GM18519 (cell line): ENCODE measurements at regions not wholly inside any gene's neighbourhood (a gene's known extent, or its start where the extent isn't known, plus 50 kb on each side); places are given as distances from the start of the nearest gene placed in this dataset.
"Not testable (repeated sequence)": the region's sequence is repeated elsewhere in the genome, so short reads cannot be mapped to it uniquely, and the experiment has no call there.

Experiments used
- ATAC-seq: cut with Tn5 transposase; IDR thresholded peaks from one replicate; pipeline ENCODE4 v1.9.1; 2021; ENCODE audit warnings: mild to moderate bottlenecking, moderate library complexity; ENCODE audit not compliant: unreplicated experiment, low FRiP score

DNA sequence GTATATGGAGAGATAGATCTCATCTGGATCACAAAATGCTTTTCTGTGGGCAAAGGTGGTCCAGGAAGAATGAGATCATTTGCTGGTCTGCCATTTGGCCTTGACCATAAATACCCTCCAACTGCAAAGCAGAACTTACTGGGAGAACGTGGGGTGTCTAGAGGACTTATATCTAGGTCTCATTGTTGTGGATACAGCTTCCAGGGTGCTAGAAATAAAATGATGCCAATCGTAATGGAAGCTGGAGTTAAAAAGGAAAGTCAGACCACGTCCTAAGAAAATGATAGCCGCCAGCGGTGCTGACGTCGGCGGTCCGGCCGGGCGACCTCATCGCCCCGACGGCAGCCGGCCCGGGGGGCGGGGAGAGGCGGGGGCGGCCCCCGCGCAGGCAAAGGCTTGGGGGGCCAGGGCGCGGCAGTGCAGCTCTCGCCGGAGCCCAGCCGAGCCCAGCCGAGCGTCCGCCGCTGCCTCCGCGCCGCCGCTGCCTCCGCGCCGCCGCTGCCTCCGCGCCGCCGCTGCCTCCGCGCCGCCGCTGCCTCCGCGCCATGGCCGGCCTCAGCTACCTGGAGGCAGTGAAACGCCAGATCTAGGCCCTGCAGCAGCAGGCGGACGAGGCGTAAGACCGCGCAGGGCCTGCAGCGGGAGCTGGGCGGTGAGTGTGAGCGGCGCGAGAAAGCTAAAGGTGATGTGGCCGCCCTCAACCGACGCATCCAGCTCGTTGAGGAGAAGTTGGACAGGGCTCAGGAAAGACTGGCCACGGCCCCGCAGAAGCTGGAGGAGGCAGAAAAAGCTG is 89.5 kb downstream of the EOMES start:
- ATAC-seq = peak; percentile 72

- ATAC-seq = peak; percentile 36
These were observed 91.2 kb downstream of the EOMES start for GRCh38 chr3:27630885-27631284.

- no peak for ATAC-seq
These were observed 92.8 kb downstream of the EOMES start for GRCh38 chr3:27629366-27629765.

DNA sequence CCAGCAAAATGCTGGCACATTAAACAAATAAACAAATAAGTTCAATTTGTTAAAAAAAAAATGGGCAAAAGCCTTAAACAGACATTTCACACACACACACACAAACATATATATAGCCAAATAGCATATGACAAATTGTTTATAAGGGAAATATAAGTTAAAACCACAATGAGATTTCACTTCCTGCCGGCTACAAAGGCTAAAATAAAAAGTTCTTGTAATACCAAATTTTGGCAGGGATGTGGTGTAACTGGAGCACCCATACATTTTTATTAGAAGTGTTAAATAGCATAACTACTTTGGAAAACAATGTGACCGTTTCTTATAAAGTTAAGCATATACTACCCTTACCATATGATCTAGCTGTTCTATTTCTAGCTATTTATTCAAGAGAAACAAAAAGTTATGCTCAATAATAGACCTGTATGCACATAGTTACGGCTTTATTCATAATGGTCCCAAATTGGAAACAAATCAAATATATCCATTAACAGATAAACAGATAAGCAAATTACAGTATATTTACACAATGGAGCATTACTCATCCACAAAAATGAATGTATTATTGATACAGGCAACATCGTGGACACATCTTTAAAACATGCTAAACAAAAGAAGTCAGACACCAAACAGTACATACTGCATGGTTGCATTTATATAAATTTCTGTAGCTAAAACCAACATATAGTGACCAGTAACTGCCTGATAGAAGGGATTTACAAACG is 93.9 kb downstream of the EOMES start:
- ATAC-seq = no peak

- no peak for ATAC-seq
These were observed 95.5 kb downstream of the EOMES start for GRCh38 chr3:27626596-27627118.

DNA sequence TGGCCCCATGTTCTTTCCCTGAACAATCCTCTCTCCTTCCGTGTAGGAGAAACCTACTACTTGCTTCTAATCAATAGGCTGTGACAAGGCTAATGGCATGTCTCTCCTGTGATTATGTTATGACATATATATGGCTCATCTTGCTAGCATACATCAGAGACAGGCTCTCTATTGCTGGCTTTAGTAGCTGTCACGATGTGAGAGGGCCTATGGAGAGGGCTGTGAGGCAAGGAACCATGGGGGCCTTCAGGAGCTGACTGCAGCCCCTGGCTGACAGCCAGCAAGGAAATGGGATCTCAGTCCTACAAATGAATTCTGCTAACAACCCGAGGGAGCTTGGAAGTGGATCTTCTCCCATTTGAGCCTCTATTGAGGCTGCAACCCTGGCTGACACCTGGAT is 96.3 kb downstream of the EOMES start:
- no peak for ATAC-seq

DNA sequence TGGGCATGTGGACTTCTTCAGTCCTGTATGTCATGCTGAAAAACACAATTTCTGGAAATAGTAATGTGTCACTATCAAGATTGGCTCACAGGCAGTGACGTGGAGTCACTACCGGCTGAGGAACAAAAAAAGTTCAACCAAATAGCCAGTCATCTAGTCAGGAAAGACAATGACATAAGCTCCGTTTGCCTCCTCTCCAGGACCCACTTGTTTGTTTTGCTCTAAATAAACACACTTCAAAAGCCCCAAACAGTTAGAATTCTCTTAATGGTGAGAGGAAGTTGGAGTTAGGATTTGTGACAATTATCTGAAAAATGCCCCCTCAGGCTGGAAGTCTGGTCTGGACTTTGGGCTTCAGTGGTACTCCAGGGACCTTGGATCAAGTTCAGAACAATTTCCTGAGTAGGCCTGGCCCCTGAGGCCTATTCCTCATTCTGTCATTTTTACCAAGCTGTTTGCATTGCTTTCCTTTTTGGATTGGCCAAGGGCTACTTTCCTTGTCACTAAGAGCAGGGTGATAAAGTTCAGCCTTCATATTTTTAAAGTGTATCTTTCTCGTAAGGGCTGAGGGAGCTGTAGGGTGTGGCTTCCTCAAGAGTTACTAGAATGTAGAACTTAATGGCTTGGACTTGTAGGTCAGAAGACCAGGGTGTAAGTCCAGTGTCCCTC is 98.9 kb downstream of the EOMES start:
- no peak for ATAC-seq

- ATAC-seq = no peak
These were observed 104.6 kb downstream of the EOMES start for GRCh38 chr3:27617552-27617951.

DNA sequence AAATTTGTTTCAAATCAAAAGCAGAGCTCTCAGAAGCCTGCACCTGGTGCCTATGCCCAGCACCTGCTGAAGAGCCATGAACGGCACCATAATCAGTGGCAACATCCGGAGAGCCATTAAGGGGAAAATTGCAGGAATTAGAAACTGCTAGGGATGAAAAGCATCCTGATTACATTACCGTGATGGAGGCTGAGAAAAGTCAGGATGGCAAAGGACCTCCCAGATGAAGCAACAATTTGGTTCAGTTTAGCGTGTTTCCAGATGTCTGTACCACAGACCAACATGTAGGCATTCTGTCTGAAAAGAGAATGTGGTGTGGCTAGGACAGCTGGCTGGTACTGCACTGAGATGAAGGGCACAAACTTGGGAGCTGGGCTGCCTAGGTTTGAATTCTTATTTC is 106.1 kb downstream of the EOMES start:
- ATAC-seq = no peak

GRCh38 chr3:27615555-27615954 is 106.6 kb downstream of the EOMES start:
- ATAC-seq = no peak

- no peak for ATAC-seq
These were observed 107.5 kb downstream of the EOMES start for GRCh38 chr3:27614592-27614991.

GRCh38 chr3:27613846-27614500 is 108.2 kb downstream of the EOMES start:
- ATAC-seq = peak; percentile 34

GRCh38 chr3:27610800-27611525 is 111.2 kb downstream of the EOMES start:
- peak; percentile 64 for ATAC-seq

DNA sequence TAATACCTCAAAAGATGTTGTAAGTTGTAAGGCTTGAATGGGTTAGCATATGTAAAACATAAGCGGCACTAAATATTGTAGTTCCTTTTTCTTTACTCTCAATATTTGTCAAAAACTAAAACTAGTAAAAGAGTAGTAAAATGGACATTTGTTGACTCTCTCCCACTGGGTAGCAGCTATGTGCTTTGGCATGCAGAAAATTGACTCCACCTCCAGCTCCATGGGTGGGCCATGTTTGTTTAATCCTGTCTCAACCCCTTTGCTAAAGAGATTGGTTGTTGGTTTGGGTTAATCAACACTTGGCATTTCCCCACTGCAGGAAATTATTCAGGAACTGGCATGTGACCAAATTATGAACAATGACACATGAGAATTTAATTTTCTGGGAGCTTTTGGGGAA is 114.8 kb downstream of the EOMES start:
- ATAC-seq = no peak

DNA sequence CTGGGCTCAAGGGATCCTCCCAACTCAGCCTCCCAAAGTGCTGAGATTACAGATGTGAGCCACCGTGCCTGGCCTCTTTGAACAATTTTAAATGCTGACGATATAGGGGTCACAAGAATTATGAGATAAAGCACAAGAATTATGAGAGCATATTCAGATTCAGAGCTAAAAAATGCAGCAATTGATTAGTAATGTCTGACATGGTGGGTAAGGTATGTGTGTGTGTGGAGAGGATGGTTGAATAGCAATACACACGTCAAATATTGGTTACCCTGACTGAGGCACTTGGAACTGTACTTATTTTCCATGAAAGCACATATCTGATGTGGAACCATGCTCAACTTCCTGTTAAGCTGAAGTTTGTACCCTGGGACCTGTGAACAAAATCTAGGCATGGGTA is 115.6 kb downstream of the EOMES start:
- no peak for ATAC-seq

DNA sequence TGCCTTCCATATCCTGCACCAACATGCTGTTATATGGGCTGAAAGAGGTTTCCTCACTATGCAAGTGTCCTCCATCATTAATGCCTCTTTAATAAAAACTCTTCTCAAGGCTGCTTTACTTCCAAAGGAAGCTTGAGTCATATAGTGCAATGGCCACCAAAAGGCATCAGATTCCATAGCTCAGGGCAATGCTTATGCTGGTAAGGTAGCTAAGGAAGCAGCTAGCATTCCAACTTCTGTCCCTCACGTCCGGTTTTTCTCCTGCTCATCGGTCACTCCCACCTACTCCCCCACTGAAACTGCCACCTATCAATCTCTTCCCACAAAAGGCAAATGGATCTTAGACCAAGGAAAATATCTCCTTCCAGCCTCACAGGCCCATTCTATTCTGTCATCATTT is 117.1 kb upstream of the SLC4A7 start:
- not testable (repeated sequence) for ATAC-seq

- not testable (repeated sequence) for ATAC-seq
These were observed 115.6 kb upstream of the SLC4A7 start for GRCh38 chr3:27599741-27600140.

DNA sequence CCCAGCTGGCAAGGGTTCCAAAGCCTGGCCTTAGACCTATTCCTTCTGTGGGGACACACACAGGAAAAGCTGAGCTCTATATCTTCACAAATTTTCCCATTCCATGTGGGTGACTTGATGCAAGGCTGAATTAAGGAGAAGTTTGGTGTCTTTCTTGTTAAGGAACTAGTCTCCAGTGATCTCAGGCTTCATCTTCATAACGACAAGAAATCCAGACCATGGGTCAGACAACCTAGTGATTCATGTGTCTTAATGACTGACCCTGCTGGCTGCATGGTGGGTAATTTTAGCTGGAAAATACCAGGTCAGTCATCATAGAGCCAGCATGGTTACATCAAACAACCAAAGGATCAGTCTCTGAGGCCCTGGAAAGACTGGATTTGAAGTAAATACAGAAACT is 112.7 kb upstream of the SLC4A7 start:
- no peak for ATAC-seq

- ATAC-seq = peak; percentile 55
These were observed 112.2 kb upstream of the SLC4A7 start for GRCh38 chr3:27596334-27596841.
